B cell (primary cell): ENCODE measurements at regions not wholly inside any gene's neighbourhood (a gene's known extent, or its start where the extent isn't known, plus 50 kb on each side); places are given as distances from the start of the nearest gene placed in this dataset.

Experiments
- CTCF ChIP-seq: fragments of 200-600 bp; IDR thresholded peaks from one replicate; pipeline ENCODE4 v1.8.0; 2022; ENCODE audit warnings: antibody characterized with exemption, mild to moderate bottlenecking
- EZH2 ChIP-seq: IDR thresholded peaks from 2 replicates; pipeline ENCODE4 v1.6.1; 2012; ENCODE audit warnings: borderline replicate concordance, low read depth, mild to moderate bottlenecking, moderate library complexity, low read length; ENCODE audit not compliant: insufficient read depth, poor library complexity, severe bottlenecking

DNA sequence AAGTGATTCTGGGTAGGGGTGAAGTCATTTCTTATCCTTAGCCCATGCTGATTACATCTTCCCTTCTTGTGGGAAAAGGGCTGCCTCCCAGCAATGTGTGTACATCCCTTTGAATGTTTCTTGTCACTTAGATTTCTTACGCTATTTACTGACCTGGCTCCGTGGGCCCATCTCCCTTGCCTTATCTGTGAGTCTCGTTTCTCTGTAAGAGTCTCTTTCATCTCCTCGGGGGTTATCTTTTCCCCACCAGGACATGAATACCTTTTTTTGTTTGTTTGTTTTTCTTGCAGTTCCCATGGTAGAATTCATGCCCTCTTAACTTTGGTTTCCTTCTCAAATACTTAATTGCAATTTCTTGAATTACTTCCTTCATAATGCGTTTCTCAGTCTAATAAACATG lies 107.7 kb downstream of the BAMBI start:
- TF ChIP-seq CTCF: no peak
- no peak for TF ChIP-seq EZH2
